Kasumi-1 (cell line): ENCODE measurements at regions not wholly inside any gene's neighbourhood (a gene's known extent, or its start where the extent isn't known, plus 50 kb on each side); places are given as distances from the start of the nearest gene placed in this dataset.

Source experiments
- DNase-seq, 2 experiments: peaks; one replicate each; lab custom pipeline; 2025; lab: John Stamatoyannopoulos, UW

DNA sequence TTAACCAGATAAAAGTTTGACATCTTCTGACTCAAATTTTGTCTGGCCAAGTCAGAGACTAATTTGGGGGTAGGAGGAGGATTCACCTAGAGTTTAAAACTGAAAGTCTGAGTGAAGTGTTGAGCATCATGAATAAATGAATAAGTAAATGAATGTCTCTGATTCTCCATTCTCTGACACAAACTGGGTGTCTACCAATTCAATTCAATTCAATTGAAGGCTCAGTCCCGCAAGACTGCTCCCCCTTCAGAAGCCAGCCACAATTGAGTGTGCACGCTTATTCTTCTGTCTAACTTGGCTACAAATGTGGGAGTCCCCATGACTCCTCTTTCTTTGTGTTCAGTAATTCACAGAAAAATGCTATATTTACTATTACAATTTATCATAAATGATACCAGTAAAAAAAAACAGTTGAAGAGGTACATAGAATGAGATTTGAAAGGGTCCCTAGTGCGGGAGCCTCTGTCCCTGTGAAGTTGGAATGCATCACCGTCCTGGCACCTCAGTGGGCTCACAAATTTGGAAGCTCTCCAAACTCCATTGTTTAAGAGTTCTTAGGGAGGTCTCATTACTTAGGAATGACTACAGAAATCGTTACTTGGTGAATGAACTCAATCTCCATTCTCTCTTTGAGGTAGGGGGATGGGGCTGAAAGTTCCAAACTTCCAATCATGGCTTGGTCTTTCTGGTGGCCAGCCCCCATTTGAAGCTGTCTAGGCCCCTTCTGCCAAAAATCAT is 243.7 kb upstream of the PHYHIPL start:
- DNase-seq = no peak

DNA sequence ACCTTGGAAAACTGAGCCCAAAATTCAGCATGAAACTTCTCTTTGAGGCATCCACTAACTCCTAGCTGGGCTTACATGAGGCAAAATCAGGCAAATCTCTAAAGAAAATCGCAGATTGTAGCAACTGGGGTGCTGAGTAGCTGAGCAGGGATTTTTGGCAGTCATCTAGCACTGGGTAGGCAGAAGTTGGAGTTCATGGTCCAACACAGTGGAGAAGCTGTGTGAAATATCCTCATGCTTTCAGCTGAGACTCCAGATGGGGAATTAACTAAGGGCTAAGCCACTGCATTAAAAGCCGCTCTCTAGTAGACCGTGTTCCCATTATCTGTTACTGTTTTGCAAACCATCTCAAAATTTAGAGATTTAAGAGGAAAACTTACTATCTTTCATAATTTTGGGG is 240.1 kb upstream of the PHYHIPL start:
- DNase-seq = no peak

DNA sequence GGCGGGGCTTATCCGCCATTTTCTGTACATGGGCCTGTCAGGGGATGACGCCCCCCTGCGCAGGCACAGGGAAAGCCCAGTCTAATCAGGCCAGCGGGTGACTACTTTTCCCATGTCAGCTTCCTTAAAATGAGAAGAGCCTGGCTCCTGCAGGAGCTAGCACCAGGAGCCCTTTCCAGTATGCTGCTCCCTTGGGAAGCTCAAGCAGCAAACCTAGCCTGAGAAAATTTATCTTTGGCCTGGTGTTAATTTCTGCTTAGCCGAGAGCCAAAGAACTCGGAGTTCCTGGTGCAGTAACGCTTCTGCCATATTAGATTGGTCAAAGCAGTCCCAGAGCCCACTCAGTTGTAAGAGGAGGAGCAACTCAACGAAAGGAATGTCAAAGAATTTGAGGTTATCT is 239.0 kb upstream of the PHYHIPL start:
- DNase-seq = no peak

DNA sequence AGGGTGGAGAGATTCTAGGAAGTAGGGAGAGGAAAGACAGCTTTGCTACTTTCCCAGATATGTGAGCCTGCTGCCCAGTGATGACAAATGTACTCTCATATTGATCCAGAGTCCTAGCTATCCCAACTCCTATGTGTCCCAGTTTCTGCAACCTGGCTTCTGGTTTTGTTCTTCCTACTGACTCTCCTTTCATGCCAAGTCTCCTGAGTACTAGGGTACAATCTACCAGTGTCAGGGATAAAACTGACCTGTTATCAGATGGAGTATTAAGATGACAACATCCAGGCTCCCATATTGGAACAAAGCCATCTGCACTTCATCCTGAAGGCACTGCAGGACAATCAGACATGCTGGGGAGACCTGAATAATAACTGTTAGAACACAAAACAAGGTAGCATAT is 233.7 kb upstream of the PHYHIPL start:
- no peak for DNase-seq

DNA sequence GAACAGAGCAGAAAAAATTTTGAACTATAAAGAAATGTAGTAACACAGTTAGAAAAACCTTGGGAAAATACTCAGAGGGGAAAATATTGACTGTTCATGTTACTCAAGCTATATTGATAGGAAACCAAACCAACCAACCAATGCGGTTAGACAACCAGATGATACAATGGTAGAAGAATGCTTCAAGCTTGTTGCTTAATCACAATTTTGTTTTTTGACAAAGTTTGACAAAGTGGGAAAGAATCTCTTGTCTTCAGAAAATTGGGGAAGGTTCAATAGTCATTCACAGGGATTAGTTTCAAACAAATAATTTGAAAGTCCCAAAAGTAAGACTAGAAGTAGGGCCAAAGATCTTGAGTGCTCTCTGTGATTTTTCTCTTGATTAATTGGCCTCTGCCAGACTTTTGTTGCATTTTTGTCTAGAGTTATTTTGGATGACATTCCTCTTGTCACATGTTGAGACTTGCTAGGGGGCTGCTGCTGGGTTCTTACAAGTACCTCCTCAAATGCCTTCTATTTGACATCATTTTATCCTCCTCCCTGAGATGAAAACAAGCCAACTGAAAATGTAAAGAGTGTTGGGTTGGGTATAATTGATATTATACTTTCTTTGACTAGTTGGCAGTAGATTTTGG is 233.1 kb upstream of the PHYHIPL start:
- DNase-seq = no peak

DNA sequence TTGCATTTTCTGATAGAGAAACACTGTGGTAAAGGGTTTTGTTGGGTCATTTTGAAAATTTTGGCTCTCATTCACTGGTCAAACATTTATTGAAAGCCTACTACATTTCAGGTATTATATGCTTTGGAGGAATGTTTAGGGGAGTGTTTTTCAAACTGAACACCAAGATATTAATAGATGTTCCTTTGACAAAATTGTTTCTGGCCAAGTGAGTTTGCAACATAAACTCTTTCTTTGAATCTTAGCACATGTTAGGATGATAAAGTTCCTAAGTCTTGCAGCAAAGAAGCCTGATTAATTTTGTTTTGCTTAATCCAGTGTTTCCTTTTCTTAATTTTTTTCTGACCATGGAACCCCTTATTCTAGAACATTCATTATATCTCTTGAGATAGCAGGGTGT is 232.5 kb upstream of the PHYHIPL start:
- no peak for DNase-seq

DNA sequence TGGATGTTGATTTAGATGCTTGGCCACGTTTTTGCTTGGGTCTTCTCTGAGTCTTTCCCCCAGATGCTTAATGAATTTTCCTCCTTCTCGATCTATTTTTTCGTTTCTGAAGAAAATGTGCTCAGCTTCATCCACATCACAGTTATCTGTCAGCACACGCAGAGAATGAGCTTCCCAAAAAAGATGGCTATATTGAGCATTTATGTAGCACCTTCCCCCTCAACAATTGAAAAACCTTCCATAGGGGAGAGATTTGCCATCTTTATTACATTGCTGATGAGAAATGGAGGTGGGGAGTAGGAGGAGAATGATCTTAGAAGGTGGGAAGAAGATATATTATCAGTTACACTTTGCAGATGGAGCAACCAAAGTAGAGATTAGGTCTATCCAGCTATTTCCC is 228.1 kb upstream of the PHYHIPL start:
- DNase-seq = no peak

DNA sequence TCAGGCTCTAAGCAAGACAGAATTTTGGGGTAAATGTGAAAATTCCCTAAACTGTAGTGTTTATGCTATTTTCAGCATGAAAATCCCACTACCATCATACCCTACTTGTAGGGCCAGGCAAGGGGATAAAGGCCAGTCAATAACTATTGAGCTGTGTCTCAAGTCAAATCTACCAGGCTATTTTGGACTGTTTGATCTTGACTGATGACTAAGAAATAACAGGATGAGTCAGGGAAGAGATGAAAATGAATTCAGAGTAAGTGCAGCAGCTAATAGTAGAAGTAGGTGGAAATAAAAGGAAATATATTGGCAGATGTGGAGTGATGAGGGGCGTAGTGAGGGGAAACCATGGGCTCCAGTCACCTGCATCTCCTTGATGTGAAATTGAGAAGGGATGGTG is 225.8 kb upstream of the PHYHIPL start:
- DNase-seq = no peak

DNA sequence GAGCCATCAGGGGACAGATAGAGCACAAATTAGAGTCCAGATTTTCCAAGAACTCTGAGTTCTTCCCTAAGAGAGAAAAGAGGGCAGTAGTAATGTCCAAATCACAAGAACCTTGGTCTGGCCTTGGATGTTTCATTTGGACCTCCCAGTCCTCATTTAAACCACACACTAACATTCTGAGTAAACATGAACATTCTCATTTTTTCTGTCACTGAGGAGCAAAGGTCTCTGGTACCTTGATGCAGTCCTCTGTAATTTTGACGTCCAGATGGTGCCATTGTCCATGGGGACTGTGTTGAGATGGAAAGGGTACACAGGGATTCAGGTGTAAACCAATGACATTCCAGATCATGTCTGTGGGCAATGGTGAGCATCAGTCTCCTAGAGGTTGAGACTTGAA is 225.4 kb upstream of the PHYHIPL start:
- DNase-seq = no peak

DNA sequence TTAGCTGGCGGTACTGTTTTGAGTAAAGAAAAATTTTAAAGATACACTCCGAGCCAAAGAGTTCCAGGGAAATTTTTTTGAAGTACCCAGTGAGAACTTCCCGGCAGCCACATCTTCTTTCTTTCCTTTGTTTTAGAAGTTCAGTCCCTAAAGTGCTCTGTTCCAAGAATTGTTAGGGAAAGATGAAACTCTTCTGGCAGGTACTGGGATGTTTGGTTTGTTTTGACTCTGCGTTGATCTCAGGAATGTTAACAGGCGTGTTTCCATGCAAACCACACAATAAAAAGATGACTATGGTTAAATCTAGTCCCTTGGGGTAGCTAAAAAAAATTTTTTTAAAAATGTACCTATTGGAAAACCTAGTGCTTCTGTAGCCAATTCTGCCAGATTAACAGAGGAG is 224.7 kb upstream of the PHYHIPL start:
- DNase-seq = no peak

DNA sequence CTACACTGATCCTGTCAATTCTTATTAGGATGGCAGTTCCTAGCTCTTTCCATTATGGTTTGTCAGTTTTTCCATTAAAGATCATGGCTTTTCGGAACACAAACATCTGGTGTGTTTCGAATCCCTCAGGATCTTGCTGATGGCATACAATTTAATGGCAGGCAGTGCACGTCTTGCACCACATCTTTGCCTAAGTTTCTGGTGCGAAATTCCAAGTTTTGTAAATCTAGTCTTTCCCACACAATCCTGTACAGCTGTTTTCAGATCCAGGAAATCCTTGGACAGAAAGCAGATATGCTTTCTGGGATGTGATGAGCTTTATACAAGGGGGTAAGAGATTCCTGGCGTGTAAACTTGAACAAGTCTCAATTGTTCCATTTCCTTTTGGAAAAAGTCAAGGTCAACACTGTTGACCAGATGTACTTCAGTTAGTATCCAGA is 224.3 kb upstream of the PHYHIPL start:
- no peak for DNase-seq

DNA sequence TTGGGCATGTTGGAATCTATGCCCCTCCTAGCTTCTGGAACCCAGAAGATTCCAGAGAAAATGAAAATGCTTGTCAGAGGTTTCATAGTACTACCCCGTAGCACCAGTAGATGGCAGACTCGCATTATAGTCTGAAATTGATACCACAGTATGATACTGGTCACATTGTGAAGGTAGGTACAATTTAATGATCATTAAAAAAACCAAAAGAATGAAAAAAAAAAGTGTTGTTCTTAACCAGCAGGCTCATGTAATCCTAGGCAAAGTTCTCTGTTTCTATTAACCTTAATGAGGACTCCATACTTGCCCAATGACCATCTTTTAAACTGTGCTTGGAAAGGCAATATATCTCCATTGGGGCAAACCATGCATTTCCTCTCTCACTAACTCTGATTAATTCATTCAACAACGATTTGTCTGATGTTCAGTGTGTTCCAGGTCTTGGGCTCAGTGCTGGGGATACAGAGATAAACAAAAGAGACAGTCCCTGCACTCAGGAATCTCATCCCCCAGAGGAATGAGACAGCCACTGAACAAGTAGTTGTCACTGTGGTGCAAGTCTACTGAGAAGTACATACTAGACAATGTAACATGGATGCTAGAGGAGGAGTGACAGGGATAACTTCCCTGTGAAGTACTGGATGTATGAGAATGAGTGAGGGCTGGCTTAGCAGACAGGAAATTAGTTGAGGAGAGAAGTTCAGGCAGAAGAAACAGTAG is 223.5 kb upstream of the PHYHIPL start:
- peak; percentile 65 to 70 for DNase-seq

DNA sequence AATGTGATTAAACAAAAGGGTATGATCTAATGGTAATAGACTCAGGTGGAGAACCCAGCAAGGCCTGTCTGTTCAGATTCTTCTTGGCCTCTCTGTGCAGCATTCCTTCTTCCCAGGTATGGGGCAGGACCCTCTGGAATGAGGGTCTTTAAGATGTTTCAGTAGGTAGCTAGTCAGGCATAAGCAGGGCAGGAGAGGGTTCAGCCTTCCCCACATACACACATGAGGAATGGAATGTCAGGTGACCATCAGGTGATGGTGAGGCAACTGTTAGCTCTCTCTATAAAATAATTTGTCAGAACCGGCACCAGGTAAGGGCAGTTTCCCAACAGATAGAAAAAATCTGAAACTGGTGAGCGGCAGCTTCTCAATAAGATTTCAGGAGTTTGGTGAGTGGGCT is 222.3 kb upstream of the PHYHIPL start:
- DNase-seq = no peak

DNA sequence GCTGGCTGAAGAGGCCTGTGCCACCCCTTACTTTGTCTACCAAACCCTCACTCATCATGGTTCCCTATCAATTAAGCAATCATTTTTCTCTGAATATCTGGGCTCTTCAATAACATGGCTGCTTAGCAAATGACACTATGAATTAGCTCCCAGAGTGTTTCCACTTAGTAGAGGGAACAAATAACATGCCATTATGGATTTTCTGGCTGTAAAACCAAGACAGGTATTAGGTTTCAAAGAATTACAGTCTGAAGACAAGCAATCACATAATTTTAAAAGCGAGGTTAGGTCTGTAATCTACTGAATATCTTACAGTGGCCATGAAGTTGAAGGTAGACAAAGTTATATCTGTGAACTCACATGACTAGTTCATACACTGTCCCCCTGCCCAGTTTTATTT is 220.8 kb upstream of the PHYHIPL start:
- DNase-seq = no peak

DNA sequence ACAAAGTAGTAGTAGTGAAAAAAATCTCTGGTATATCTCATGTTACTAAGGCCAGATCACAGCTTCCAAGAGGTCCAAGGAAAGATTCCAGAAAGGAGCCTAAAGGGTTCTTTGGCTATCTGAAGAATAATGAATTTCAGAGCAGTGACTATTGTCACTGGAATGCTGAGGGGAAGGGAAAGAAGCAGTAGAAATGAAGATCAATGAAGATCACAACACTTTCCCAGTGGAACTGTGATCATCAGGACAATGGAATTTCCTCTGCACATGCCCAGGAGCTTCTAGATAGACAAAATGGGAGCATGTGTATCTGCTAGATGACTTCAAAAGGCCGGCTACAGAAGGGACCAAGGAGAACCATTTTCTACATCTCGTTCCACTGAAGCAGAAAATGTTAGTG is 219.5 kb upstream of the PHYHIPL start:
- DNase-seq = no peak

DNA sequence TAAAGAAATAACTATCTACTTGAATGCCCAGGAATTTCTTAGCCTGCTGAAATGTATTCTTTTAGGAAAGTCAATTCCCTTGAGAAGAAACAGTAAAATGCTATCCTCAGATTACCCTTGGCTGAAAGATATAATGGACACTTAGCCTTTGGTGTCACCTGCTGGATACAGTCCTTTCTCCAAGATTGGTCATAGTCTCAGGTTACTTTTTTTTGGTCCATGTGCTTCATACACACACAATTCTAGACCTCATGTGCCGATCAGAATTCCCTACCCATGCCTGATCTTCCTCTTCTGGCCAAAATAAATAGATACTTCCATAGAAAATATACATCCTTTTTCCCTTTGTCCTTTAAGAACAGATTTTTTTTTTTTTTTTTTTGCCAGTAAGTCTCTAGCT is 218.9 kb upstream of the PHYHIPL start:
- DNase-seq = no peak

DNA sequence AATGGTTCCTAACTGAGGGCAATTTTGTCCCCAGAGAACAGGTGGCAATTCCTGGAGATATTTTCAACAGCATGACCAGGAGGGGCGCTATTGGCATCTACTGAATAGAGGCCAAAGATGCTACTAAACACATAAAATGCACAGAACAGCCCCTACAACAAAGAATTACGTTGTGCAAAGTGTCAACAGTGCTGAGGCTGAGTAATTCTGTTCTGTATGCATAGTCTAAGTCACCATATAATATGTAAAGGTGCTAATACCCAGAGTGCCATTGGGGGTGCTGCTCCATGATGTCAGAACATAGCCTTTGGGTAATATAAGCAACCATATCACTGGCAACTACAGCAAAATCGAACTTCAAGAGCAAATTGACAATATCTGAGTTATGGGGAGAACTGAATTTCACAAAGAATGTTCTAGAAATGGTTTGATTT is 213.3 kb upstream of the PHYHIPL start:
- DNase-seq = no peak

DNA sequence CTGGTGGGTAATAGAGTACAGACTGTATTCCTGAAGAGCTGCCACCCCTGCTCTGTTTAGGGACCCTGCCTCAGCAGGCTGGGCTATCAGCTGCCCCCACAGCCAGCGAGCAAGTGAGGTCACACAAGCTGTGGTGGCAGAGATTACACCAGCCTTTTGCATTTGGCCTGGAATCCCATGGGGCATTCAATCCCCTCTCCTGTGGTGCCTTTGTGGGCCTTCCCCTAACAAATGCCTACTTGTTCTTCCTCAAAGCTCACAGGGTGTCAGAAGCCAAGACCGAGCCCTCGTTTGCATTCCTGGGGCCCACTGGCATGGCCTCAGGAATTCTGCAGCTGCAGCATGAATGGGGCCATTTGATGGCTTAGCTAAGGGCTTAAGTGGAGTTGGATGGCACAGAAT is 212.7 kb upstream of the PHYHIPL start:
- no peak for DNase-seq

DNA sequence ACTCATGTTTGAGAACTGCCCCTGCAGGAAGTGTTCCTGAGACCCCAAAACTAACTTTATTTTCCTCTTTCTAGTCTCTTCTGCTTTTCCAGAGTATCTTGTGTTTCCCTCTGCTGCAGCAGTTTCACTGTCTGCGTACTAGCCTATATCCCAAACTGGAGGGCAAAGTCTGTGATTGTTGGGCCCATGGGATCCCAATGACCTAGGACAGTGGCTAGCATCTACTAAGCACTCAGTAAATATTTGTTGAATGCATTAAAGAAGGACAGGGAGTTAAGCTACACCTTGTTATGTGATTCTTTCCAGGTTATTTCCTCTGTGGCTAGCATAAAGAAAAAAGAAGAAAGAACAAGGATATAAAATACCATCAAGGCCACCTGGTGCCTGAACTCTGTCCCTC is 210.6 kb upstream of the PHYHIPL start:
- no peak for DNase-seq

DNA sequence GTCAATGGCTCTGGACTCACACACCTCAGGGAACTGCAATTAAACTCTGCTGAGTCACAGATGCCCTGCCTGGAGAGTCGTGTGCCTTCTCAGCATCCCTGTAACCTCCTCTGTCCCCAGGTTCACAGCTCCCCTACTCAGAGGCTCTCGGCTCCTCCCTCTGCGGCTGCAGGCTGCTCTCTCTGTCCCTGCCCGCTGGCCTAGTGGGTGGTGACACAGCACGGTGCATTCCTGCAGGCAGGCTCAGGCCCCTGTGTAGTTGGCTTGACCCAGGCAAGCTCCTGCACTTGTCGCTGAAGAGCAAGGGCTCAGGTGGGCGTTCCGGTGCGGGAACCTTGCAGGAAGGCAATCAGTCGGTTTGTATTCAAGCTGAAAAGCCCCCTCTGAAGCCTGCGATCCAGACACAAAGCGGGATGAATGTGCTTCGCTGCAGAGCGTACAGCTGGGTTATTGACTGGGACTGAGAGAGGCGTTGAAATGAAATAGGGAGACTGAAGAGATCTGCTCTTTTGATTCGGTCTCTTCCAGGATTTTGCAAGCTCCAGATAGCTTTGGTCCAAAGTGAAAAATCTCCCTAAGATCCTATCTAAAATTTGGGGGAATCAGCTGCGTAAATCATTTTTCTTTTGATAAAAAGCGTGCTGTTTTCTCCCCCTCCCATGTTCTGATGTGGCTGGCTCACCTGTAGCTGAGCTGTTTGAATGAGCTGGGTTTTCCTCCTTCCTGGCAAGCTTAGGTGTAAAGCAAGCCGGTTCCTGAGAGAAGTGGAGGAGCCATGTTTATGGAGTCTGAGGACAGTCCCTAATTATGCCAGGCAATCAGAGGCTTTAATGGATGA is 208.7 kb upstream of the PHYHIPL start:
- DNase-seq = no peak

DNA sequence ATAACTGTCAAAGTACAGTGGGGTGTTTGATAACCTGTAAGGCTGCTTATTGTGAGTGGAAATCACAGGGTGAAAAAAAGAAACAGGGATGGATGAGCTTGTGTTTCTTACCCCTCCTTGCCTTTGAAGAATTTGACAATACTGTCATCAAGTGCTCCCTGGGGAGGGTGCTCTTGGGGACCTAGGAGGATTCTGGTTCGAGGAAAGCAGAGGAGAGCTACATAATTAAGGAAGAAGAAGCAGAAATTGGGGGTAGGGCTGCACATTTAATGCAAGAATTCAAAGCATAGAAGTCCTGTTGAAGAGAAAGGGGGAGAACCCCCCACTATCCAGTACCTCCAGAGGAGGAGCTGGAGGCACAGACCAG is 208.1 kb upstream of the PHYHIPL start:
- DNase-seq = no peak

DNA sequence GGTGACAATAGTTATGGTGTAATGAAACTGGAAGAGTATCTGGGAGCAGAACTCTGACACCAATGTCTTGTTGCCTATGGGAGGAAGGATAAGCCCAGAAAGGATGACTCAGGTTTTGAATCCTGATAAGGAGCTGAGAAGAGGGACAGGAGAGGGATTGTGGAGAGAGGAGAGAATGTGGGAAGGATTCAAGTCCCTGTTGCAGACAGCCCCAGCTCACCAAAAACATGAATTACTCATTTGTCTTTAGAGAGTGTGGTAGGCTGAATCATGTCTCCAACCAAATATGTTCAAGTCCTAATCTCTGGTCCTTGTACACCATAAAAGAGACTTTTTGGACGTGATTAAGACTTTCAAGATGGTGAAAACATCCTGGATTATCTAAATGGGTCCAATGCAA is 206.9 kb upstream of the PHYHIPL start:
- DNase-seq = no peak
